ENCODE measurements at regions not wholly inside any gene's neighbourhood (a gene's known extent, or its start where the extent isn't known, plus 50 kb on each side); places are given as distances from the start of the nearest gene placed in this dataset.
"Not testable (repeated sequence)": the region's sequence is repeated elsewhere in the genome, so short reads cannot be mapped to it uniquely, and the experiment has no call there.

- DNase-seq, result no peak
These were observed 930.2 kb downstream of the MAT2B start for GRCh38 chr5:164435576-164435975.

GRCh38 chr5:164439799-164440198, 934.4 kb downstream of the MAT2B start:
- peak; percentile 2 for DNase-seq

GRCh38 chr5:164449460-164449859, 944.0 kb downstream of the MAT2B start:
- no peak for DNase-seq

- DNase-seq, result no peak
These were observed 960.6 kb downstream of the MAT2B start for GRCh38 chr5:164466033-164466432.

GRCh38 chr5:164470312-164470711, 964.9 kb downstream of the MAT2B start:
- no peak for DNase-seq

- no peak for DNase-seq
These were observed 966.7 kb downstream of the MAT2B start for GRCh38 chr5:164472165-164472564.

GRCh38 chr5:164475339-164475977, 970.0 kb downstream of the MAT2B start:
- DNase-seq, result peak; percentile 39

- DNase-seq, result no peak
These were observed 975.9 kb downstream of the MAT2B start for GRCh38 chr5:164481270-164481669.

GRCh38 chr5:164482351-164482750, 976.9 kb downstream of the MAT2B start:
- no peak for DNase-seq

GRCh38 chr5:164484948-164485347, 979.5 kb downstream of the MAT2B start:
- no peak for DNase-seq

GRCh38 chr5:164487939-164488338, 982.5 kb downstream of the MAT2B start:
- DNase-seq, result peak; percentile 3

- DNase-seq, result peak; percentile 3
These were observed 992.1 kb downstream of the MAT2B start for GRCh38 chr5:164497311-164498064.

- peak; percentile 36 for DNase-seq
These were observed 993.0 kb downstream of the MAT2B start for GRCh38 chr5:164498438-164498837.

- DNase-seq, result no peak
These were observed 995.4 kb downstream of the MAT2B start for GRCh38 chr5:164500856-164501255.

GRCh38 chr5:164501344-164501743, 995.9 kb downstream of the MAT2B start:
- no peak for DNase-seq

- peak; percentile 91 for DNase-seq
These were observed 998.8 kb downstream of the MAT2B start for GRCh38 chr5:164504141-164504772.

- no peak for DNase-seq
These were observed 1000.4 kb downstream of the MAT2B start for GRCh38 chr5:164505791-164506190.

GRCh38 chr5:164518067-164518740, 1012.8 kb downstream of the MAT2B start:
- DNase-seq, result no peak

- DNase-seq, result no peak
These were observed 1013.3 kb downstream of the MAT2B start for GRCh38 chr5:164518741-164519080.

- DNase-seq, result peak; percentile 15
These were observed 1026.9 kb downstream of the MAT2B start for GRCh38 chr5:164532235-164532900.

GRCh38 chr5:164533426-164533825, 1028.0 kb downstream of the MAT2B start:
- not testable (repeated sequence) for DNase-seq

GRCh38 chr5:164540174-164540573, 1034.8 kb downstream of the MAT2B start:
- DNase-seq, result no peak

GRCh38 chr5:164545507-164545906, 1040.1 kb downstream of the MAT2B start:
- no peak for DNase-seq
